ENCODE measurements at regions not wholly inside any gene's neighbourhood (a gene's known extent, or its start where the extent isn't known, plus 50 kb on each side); places are given as distances from the start of the nearest gene placed in this dataset.

DNA sequence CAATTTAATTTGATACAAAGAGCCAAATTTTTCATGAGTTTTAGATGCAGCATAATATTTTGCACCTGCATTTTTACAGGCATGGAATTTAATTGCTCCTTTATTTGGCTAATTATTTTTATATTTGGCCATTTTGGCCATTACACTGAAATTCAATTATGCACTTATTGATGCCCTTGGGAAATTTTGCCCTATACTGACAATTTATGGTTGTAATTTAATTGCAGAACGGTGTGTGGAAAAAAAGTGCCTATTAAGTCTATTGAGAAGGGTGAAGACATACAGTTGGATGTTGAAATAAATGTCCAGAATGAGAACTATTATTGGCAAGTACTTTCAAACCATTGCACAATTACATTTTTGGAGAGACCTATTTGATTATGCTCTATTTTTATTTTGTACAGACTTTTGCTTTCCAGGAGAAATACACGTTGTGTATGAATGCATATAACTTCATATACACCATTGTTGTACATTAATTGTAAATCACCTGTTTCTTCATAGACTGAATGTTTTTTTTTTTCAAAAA, 1319.3 kb upstream of the CDH2 start:
- TF ChIP-seq PPARA (CRISPR knock-in tag; IDR thresholded peaks at IDR 0.05; ENCODE audit: borderline replicate concordance) = no peak
- peak; percentile 19; the same call in 1 of the 2 replicates for TF ChIP-seq ISL1 (CRISPR knock-in tag; IDR thresholded peaks at IDR 0.05)
- ATAC-seq = no peak

DNA sequence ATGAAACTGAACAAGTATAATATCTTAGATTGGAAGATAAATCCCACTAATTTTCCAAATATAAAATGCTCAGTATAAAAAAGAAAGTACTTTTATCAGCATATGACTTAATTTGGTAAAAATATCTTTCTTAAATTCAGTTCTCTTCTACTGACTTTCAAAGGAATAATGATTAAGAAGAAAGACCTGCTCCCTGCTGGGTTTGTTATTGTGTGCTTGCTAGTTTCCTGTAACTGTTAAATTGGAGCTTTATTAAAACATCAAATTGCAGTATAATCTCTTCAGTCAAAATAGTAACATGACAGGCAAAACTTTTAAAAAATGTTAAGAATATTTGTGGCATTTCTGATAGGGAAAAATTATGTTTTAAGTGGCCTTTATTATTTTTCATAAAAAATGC, 1317.4 kb upstream of the CDH2 start:
- ATAC-seq = no peak
- TF ChIP-seq ZNF70 (CRISPR knock-in tag; IDR thresholded peaks at IDR 0.05) (no peak), BACH2 (CRISPR knock-in tag; IDR thresholded peaks at IDR 0.05; ENCODE audit: borderline replicate concordance) (no peak), ZFP3 (CRISPR knock-in tag; IDR thresholded peaks at IDR 0.05) (no peak), ESRRG (CRISPR knock-in tag; IDR thresholded peaks at IDR 0.05) (no peak), GLIS3 (CRISPR knock-in tag; IDR thresholded peaks at IDR 0.05) (no peak), ISL1 (CRISPR knock-in tag; IDR thresholded peaks at IDR 0.05) (no peak), ZFP30 (CRISPR knock-in tag; IDR thresholded peaks at IDR 0.05) (no peak), ZNF8 (CRISPR knock-in tag; IDR thresholded peaks at IDR 0.05) (no peak), PPARA (CRISPR knock-in tag; IDR thresholded peaks at IDR 0.05; ENCODE audit: borderline replicate concordance) (no peak), ZC3H10 (CRISPR knock-in tag; IDR thresholded peaks at IDR 0.05) (no peak), TCF4 (CRISPR knock-in tag; IDR thresholded peaks at IDR 0.05; ENCODE audit: borderline replicate concordance) (no peak), RARB (CRISPR knock-in tag; IDR thresholded peaks at IDR 0.05) (no peak), OSR1 (CRISPR knock-in tag; IDR thresholded peaks at IDR 0.05) (no peak), SNAI2 (CRISPR knock-in tag; IDR thresholded peaks at IDR 0.05) (no peak)
- TF ChIP-seq, protein P1, sequence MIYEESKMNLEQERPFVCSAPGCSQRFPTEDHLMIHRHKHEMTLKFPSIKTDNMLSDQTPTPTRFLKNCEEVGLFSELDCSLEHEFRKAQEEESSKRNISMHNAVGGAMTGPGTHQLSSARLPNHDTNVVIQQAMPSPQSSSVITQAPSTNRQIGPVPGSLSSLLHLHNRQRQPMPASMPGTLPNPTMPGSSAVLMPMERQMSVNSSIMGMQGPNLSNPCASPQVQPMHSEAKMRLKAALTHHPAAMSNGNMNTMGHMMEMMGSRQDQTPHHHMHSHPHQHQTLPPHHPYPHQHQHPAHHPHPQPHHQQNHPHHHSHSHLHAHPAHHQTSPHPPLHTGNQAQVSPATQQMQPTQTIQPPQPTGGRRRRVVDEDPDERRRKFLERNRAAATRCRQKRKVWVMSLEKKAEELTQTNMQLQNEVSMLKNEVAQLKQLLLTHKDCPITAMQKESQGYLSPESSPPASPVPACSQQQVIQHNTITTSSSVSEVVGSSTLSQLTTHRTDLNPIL (CRISPR knock-in tag; IDR thresholded peaks at IDR 0.05; ENCODE audit: low read depth) = no peak
- TF ChIP-seq, protein P2, sequence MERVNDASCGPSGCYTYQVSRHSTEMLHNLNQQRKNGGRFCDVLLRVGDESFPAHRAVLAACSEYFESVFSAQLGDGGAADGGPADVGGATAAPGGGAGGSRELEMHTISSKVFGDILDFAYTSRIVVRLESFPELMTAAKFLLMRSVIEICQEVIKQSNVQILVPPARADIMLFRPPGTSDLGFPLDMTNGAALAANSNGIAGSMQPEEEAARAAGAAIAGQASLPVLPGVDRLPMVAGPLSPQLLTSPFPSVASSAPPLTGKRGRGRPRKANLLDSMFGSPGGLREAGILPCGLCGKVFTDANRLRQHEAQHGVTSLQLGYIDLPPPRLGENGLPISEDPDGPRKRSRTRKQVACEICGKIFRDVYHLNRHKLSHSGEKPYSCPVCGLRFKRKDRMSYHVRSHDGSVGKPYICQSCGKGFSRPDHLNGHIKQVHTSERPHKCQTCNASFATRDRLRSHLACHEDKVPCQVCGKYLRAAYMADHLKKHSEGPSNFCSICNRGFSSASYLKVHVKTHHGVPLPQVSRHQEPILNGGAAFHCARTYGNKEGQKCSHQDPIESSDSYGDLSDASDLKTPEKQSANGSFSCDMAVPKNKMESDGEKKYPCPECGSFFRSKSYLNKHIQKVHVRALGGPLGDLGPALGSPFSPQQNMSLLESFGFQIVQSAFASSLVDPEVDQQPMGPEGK (CRISPR knock-in tag; IDR thresholded peaks at IDR 0.05; ENCODE audit: borderline replicate concordance) = no peak
- TF ChIP-seq, protein P3, sequence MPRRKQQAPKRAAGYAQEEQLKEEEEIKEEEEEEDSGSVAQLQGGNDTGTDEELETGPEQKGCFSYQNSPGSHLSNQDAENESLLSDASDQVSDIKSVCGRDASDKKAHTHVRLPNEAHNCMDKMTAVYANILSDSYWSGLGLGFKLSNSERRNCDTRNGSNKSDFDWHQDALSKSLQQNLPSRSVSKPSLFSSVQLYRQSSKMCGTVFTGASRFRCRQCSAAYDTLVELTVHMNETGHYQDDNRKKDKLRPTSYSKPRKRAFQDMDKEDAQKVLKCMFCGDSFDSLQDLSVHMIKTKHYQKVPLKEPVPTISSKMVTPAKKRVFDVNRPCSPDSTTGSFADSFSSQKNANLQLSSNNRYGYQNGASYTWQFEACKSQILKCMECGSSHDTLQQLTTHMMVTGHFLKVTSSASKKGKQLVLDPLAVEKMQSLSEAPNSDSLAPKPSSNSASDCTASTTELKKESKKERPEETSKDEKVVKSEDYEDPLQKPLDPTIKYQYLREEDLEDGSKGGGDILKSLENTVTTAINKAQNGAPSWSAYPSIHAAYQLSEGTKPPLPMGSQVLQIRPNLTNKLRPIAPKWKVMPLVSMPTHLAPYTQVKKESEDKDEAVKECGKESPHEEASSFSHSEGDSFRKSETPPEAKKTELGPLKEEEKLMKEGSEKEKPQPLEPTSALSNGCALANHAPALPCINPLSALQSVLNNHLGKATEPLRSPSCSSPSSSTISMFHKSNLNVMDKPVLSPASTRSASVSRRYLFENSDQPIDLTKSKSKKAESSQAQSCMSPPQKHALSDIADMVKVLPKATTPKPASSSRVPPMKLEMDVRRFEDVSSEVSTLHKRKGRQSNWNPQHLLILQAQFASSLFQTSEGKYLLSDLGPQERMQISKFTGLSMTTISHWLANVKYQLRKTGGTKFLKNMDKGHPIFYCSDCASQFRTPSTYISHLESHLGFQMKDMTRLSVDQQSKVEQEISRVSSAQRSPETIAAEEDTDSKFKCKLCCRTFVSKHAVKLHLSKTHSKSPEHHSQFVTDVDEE (CRISPR knock-in tag; IDR thresholded peaks at IDR 0.05) = no peak
- TF ChIP-seq, protein P4, sequence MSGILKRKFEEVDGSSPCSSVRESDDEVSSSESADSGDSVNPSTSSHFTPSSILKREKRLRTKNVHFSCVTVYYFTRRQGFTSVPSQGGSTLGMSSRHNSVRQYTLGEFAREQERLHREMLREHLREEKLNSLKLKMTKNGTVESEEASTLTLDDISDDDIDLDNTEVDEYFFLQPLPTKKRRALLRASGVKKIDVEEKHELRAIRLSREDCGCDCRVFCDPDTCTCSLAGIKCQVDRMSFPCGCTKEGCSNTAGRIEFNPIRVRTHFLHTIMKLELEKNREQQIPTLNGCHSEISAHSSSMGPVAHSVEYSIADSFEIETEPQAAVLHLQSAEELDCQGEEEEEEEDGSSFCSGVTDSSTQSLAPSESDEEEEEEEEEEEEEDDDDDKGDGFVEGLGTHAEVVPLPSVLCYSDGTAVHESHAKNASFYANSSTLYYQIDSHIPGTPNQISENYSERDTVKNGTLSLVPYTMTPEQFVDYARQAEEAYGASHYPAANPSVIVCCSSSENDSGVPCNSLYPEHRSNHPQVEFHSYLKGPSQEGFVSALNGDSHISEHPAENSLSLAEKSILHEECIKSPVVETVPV (CRISPR knock-in tag; IDR thresholded peaks at IDR 0.05) = no peak
- TF ChIP-seq, protein P5, sequence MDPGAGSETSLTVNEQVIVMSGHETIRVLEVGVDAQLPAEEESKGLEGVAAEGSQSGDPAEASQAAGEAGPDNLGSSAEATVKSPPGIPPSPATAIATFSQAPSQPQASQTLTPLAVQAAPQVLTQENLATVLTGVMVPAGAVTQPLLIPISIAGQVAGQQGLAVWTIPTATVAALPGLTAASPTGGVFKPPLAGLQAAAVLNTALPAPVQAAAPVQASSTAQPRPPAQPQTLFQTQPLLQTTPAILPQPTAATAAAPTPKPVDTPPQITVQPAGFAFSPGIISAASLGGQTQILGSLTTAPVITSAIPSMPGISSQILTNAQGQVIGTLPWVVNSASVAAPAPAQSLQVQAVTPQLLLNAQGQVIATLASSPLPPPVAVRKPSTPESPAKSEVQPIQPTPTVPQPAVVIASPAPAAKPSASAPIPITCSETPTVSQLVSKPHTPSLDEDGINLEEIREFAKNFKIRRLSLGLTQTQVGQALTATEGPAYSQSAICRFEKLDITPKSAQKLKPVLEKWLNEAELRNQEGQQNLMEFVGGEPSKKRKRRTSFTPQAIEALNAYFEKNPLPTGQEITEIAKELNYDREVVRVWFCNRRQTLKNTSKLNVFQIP (CRISPR knock-in tag; IDR thresholded peaks at IDR 0.05; ENCODE audit: borderline replicate concordance, low read depth) = no peak

DNA sequence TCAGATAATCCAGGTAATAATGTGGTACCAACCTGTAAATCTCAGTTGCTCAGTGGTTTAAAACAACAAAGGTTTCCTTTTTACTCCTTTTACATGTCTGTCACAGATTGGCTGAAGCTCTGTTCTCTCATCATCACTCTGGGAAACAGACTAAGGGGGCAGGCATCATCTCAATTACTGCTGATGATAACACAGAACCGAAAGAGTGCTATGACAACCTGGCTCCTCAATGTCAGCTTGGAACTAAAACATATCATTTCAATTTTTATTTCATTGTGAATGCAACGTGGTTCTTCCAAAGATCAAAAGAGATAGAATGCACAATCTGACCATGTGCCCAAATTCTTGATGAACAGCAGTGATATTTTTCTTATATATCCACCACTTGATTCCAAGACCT, 1315.0 kb upstream of the CDH2 start:
- ATAC-seq = no peak
- TF ChIP-seq ZNF565 (CRISPR knock-in tag; conservative IDR thresholded peaks at IDR 0.05; ENCODE audit: low read depth) (no peak), OSR1 (CRISPR knock-in tag; IDR thresholded peaks at IDR 0.05) (no peak), TOX (CRISPR knock-in tag; IDR thresholded peaks at IDR 0.05; ENCODE audit: borderline replicate concordance) (no peak), CSDC2 (CRISPR knock-in tag; IDR thresholded peaks at IDR 0.05) (no peak), RARB (CRISPR knock-in tag; IDR thresholded peaks at IDR 0.05) (no peak), ZFP3 (CRISPR knock-in tag; IDR thresholded peaks at IDR 0.05) (no peak), GLIS3 (CRISPR knock-in tag; IDR thresholded peaks at IDR 0.05) (no peak), BACH2 (CRISPR knock-in tag; IDR thresholded peaks at IDR 0.05; ENCODE audit: borderline replicate concordance) (no peak), ARNTL (CRISPR knock-in tag; IDR thresholded peaks at IDR 0.05; ENCODE audit: borderline replicate concordance, low read depth) (no peak), TCF4 (CRISPR knock-in tag; IDR thresholded peaks at IDR 0.05; ENCODE audit: borderline replicate concordance) (no peak), SNAI2 (CRISPR knock-in tag; IDR thresholded peaks at IDR 0.05) (no peak)
- TF ChIP-seq, protein P1 (CRISPR knock-in tag; IDR thresholded peaks at IDR 0.05; ENCODE audit: low read depth) = no peak
- TF ChIP-seq, protein P5 (CRISPR knock-in tag; IDR thresholded peaks at IDR 0.05; ENCODE audit: borderline replicate concordance, low read depth) = no peak

Measured in SK-N-SH treated with all-trans-retinoic acid at 6 μM for 48 hours (cell line).